Ishikawa (cell line): ENCODE measurements at regions not wholly inside any gene's neighbourhood (a gene's known extent, or its start where the extent isn't known, plus 50 kb on each side); places are given as distances from the start of the nearest gene placed in this dataset.

ENCODE experiments used
- CEBPB ChIP-seq: IDR thresholded peaks from 2 replicates; pipeline ENCODE4 v1.6.1; 2012
- CREB1 ChIP-seq: IDR thresholded peaks from 2 replicates; pipeline ENCODE4 v1.6.1; 2012; ENCODE audit warnings: low read depth
- EGR1 ChIP-seq: IDR thresholded peaks from 2 replicates; pipeline ENCODE4 v1.6.1; 2012
- EP300 ChIP-seq: IDR thresholded peaks from 2 replicates; pipeline ENCODE4 v1.6.1; 2012; ENCODE audit warnings: borderline replicate concordance
- FOXM1 ChIP-seq: IDR thresholded peaks from 2 replicates; pipeline ENCODE4 v1.6.1; 2012; ENCODE audit warnings: low read depth, borderline replicate concordance
- MAX ChIP-seq: IDR thresholded peaks from 2 replicates; pipeline ENCODE4 v1.6.1; 2012
- NFIC ChIP-seq: IDR thresholded peaks from 2 replicates; pipeline ENCODE4 v1.6.1; 2012
- RAD21 ChIP-seq: IDR thresholded peaks from 2 replicates; pipeline ENCODE4 v1.6.1; 2012; ENCODE audit warnings: low read depth
- REST ChIP-seq: IDR thresholded peaks from 2 replicates; pipeline ENCODE4 v1.6.1; 2012; ENCODE audit warnings: low read depth, mild to moderate bottlenecking
- TAF1 ChIP-seq: IDR thresholded peaks from 2 replicates; pipeline ENCODE4 v1.6.1; 2012; ENCODE audit warnings: low read depth, mild to moderate bottlenecking
- TCF12 ChIP-seq: IDR thresholded peaks from 2 replicates; pipeline ENCODE4 v1.6.1; 2012; ENCODE audit warnings: low read depth
- TEAD4 ChIP-seq: IDR thresholded peaks from 2 replicates; pipeline ENCODE4 v1.6.1; 2012
- USF1 ChIP-seq: IDR thresholded peaks from 2 replicates; pipeline ENCODE4 v1.6.1; 2012
- YY1 ChIP-seq: IDR thresholded peaks from 2 replicates; pipeline ENCODE4 v1.6.1; 2012; ENCODE audit warnings: low read depth
- ZBTB7A ChIP-seq: IDR thresholded peaks from 2 replicates; pipeline ENCODE4 v1.6.1; 2012; ENCODE audit warnings: low read depth

- TF ChIP-seq RAD21: no peak
- TF ChIP-seq EP300: no peak
- TF ChIP-seq TAF1: no peak
- TF ChIP-seq TCF12: no peak
- TF ChIP-seq EGR1: no peak
- TF ChIP-seq YY1: no peak
- TF ChIP-seq CREB1: no peak
- no peak for TF ChIP-seq MAX
- no peak for TF ChIP-seq FOXM1
- no peak for TF ChIP-seq REST
Measured at GRCh38 chr1:30286241-30286987, 437.0 kb downstream of the MATN1 start.

GRCh38 chr1:30285501-30285932 is 437.9 kb downstream of the MATN1 start:
- TF ChIP-seq TAF1 (no peak), MAX (no peak), RAD21 (no peak), REST (no peak), CREB1 (no peak), CEBPB (no peak), ZBTB7A (no peak), TEAD4 (no peak)

- TF ChIP-seq REST (no peak), MAX (no peak), ZBTB7A (no peak)
Measured at GRCh38 chr1:30284728-30285475, 438.5 kb downstream of the MATN1 start.

- no peak for TF ChIP-seq YY1
- no peak for TF ChIP-seq NFIC
- no peak for TF ChIP-seq RAD21
- TF ChIP-seq MAX: no peak
- no peak for TF ChIP-seq TEAD4
- TF ChIP-seq ZBTB7A: no peak
- no peak for TF ChIP-seq CEBPB
- TF ChIP-seq TCF12: no peak
- no peak for TF ChIP-seq EP300
- no peak for TF ChIP-seq TAF1
- TF ChIP-seq USF1: no peak
- TF ChIP-seq REST: no peak
- no peak for TF ChIP-seq CREB1
- no peak for TF ChIP-seq FOXM1
- no peak for TF ChIP-seq EGR1
Measured at GRCh38 chr1:30284226-30284625, 439.2 kb downstream of the MATN1 start.
